Right lobe of liver (tissue), 4 donors: ENCODE measurements at regions not wholly inside any gene's neighbourhood (a gene's known extent, or its start where the extent isn't known, plus 50 kb on each side); places are given as distances from the start of the nearest gene placed in this dataset.

ENCODE experiments used
- POLR2A ChIP-seq: fragments of 450-650 bp; IDR thresholded peaks from one replicate; pipeline ENCODE4 v1.6.1; 2017; ENCODE audit warnings: antibody characterized with exemption, mild to moderate bottlenecking
- TF ChIP-seq, protein P1 (sequence below), 4 donors: fragments of 200-600 bp in 3 of 4; fragments of 450-650 bp in 1 of 4; IDR thresholded peaks; one replicate each; pipeline versions ENCODE4 v1.5.1 to v1.8.0; 2016 to 2022; ENCODE audit warnings: antibody characterized with exemption in 4 of 4, mild to moderate bottlenecking in 2 of 4
- donor health status: DM: no; HTN: no; CAD: no.
- donor health status: DM: no; HTN: no; CAD: no.
- donor health status: DM: no; HTN: yes; CAD: no.

DNA sequence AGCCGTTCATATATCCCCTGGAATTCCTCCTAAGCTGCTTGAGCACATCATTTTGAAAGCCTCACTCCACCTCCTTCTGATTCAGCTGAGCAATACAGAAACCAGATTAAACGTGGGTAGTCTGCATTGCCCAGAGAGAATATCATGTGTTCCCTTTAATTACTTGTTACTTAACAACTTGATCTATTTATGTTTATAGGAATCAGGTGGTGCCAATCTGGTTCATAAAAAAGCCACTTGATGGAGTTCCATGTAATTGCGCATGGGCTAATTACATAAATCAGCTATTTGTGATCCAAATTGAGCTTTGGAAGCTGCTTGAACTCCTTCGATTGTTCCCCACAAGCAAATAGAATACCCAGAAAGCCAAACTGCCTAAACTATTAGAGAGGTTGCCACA lies 114.7 kb upstream of the ADCY1 start:
- TF ChIP-seq, protein P1, sequence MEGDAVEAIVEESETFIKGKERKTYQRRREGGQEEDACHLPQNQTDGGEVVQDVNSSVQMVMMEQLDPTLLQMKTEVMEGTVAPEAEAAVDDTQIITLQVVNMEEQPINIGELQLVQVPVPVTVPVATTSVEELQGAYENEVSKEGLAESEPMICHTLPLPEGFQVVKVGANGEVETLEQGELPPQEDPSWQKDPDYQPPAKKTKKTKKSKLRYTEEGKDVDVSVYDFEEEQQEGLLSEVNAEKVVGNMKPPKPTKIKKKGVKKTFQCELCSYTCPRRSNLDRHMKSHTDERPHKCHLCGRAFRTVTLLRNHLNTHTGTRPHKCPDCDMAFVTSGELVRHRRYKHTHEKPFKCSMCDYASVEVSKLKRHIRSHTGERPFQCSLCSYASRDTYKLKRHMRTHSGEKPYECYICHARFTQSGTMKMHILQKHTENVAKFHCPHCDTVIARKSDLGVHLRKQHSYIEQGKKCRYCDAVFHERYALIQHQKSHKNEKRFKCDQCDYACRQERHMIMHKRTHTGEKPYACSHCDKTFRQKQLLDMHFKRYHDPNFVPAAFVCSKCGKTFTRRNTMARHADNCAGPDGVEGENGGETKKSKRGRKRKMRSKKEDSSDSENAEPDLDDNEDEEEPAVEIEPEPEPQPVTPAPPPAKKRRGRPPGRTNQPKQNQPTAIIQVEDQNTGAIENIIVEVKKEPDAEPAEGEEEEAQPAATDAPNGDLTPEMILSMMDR (IDR thresholded peaks at IDR 0.05), result no peak
- TF ChIP-seq POLR2A, result no peak
